Activated CD4-positive, alpha-beta T cell treated with anti-CD3 and anti-CD28 coated beads, Interleukin-2, amount 10 ng/mL, durations not matched to agents 7 days and 5 days (primary cell): ENCODE measurements at regions not wholly inside any gene's neighbourhood (a gene's known extent, or its start where the extent isn't known, plus 50 kb on each side); places are given as distances from the start of the nearest gene placed in this dataset.

Experiments
- CTCF ChIA-PET: fragments of 350-600 bp; sonication (Branson Sonifier 250); formaldehyde crosslinking; loops from one replicate; lab custom pipeline; 2021; ENCODE audit warnings: antibody characterized with exemption; lab: Charles Lee
- POLR2A ChIA-PET: fragments of 350-600 bp; sonication (Branson Sonifier 250); formaldehyde crosslinking; loops from one replicate; lab custom pipeline; 2021; ENCODE audit warnings: antibody characterized with exemption; lab: Charles Lee
- DNase-seq: peaks from one replicate; pipeline ENCODE4 v3.0.0-alpha.2; 2020
- H3K27ac Mint-ChIP-seq: one replicate; pipeline ENCODE4 v1.8.0; 2021; ENCODE audit warnings: mild to moderate bottlenecking, moderate library complexity, mixed read lengths
- H3K27me3 Mint-ChIP-seq: one replicate; pipeline ENCODE4 v1.8.0; 2021; ENCODE audit warnings: mixed read lengths
- H3K36me3 Mint-ChIP-seq: one replicate; pipeline ENCODE4 v1.8.0; 2021; ENCODE audit warnings: low read depth, mixed read lengths
- H3K4me1 Mint-ChIP-seq: one replicate; pipeline ENCODE4 v1.8.0; 2021; ENCODE audit warnings: mixed read lengths
- H3K4me3 Mint-ChIP-seq: one replicate; pipeline ENCODE4 v1.8.0; 2021; ENCODE audit warnings: mild to moderate bottlenecking, moderate library complexity, mixed read lengths
- H3K9me3 Mint-ChIP-seq: one replicate; pipeline ENCODE4 v1.8.0; 2021; ENCODE audit warnings: mixed read lengths

- Mint-ChIP-seq H3K9me3 (no peaks in the 10 kb centered on the region), H3K27ac (no peak overlapping the region), H3K4me1 (no peaks in the 10 kb centered on the region), H3K36me3 (no peaks in the 10 kb centered on the region), H3K27me3 (no peaks in the 10 kb centered on the region), H3K4me3 (no peak overlapping the region)
- CTCF ChIA-PET = no interaction called here
- POLR2A ChIA-PET = no interaction called here
- DNase-seq = no peak
Measured at GRCh38 chr9:38289236-38289865, 103.2 kb upstream of the ALDH1B1 start.

- Mint-ChIP-seq H3K4me3 (no peak overlapping the region), H3K9me3 (no peaks in the 10 kb centered on the region), H3K27me3 (no peaks in the 10 kb centered on the region), H3K27ac (no peak overlapping the region), H3K4me1 (no peaks in the 10 kb centered on the region), H3K36me3 (no peaks in the 10 kb centered on the region)
- POLR2A ChIA-PET = no interaction called here
- no peak for DNase-seq
- CTCF ChIA-PET = interaction anchor here (1.4 kb wide), 1 partner anchor 11 kb away, joined by 4 read pairs; no protein-coding TSS in a partner anchor
Measured at GRCh38 chr9:38288502-38288901, 104.0 kb upstream of the ALDH1B1 start.

- no peaks in the 10 kb centered on the region for H3K27me3 Mint-ChIP-seq
- no peaks in the 10 kb centered on the region for H3K4me1 Mint-ChIP-seq
- H3K9me3 Mint-ChIP-seq = no peaks in the 10 kb centered on the region
- no peak overlapping the region for H3K27ac Mint-ChIP-seq
- H3K4me3 Mint-ChIP-seq = no peak overlapping the region
- ChIA-PET CTCF (interaction anchor here (1.4 kb wide), 1 partner anchor 12 kb away, joined by 4 read pairs; no protein-coding TSS in a partner anchor), POLR2A (no interaction called here)
- no peaks in the 10 kb centered on the region for H3K36me3 Mint-ChIP-seq
- DNase-seq = no peak
Measured at GRCh38 chr9:38287420-38287985, 105.0 kb upstream of the ALDH1B1 start.

GRCh38 chr9:38286766-38287165 lies 105.7 kb upstream of the ALDH1B1 start:
- H3K27ac Mint-ChIP-seq = no peak overlapping the region
- ChIA-PET CTCF (interaction anchor here (1.4 kb wide), 1 partner anchor 13 kb away, joined by 4 read pairs; no protein-coding TSS in a partner anchor), POLR2A (no interaction called here)
- H3K9me3 Mint-ChIP-seq = no peaks in the 10 kb centered on the region
- H3K4me1 Mint-ChIP-seq = no peaks in the 10 kb centered on the region
- no peaks in the 10 kb centered on the region for H3K36me3 Mint-ChIP-seq
- no peaks in the 10 kb centered on the region for H3K27me3 Mint-ChIP-seq
- DNase-seq = no peak
- H3K4me3 Mint-ChIP-seq = no peak overlapping the region

GRCh38 chr9:38286357-38286756 lies 106.1 kb upstream of the ALDH1B1 start:
- Mint-ChIP-seq H3K4me3 (no peak overlapping the region), H3K4me1 (no peaks in the 10 kb centered on the region), H3K27me3 (no peaks in the 10 kb centered on the region), H3K36me3 (no peaks in the 10 kb centered on the region), H3K27ac (no peak overlapping the region), H3K9me3 (no peaks in the 10 kb centered on the region)
- ChIA-PET CTCF (no interaction called here), POLR2A (no interaction called here)
- DNase-seq = no peak

GRCh38 chr9:38285236-38285635 lies 107.3 kb upstream of the ALDH1B1 start:
- no peak overlapping the region for H3K27ac Mint-ChIP-seq
- no peaks in the 10 kb centered on the region for H3K36me3 Mint-ChIP-seq
- H3K27me3 Mint-ChIP-seq = no peaks in the 10 kb centered on the region
- H3K4me1 Mint-ChIP-seq = peaks cover 5% of the 10 kb centered on the region
- H3K9me3 Mint-ChIP-seq = no peaks in the 10 kb centered on the region
- no peak overlapping the region for H3K4me3 Mint-ChIP-seq
- no peak for DNase-seq
- POLR2A ChIA-PET = no interaction called here
- CTCF ChIA-PET = no interaction called here

- Mint-ChIP-seq H3K9me3 (no peaks in the 10 kb centered on the region), H3K4me1 (peaks cover 10% of the 10 kb centered on the region), H3K36me3 (no peaks in the 10 kb centered on the region), H3K27ac (no peak overlapping the region), H3K4me3 (no peak overlapping the region), H3K27me3 (no peaks in the 10 kb centered on the region)
- ChIA-PET CTCF (no interaction called here), POLR2A (no interaction called here)
- no peak for DNase-seq
Measured at GRCh38 chr9:38284588-38285051, 107.9 kb upstream of the ALDH1B1 start.

- DNase-seq = no peak
- ChIA-PET CTCF (no interaction called here), POLR2A (no interaction called here)
- no peaks in the 10 kb centered on the region for H3K36me3 Mint-ChIP-seq
- H3K4me1 Mint-ChIP-seq = peaks cover 15% of the 10 kb centered on the region
- no peak overlapping the region for H3K4me3 Mint-ChIP-seq
- H3K27ac Mint-ChIP-seq = no peak overlapping the region
- H3K9me3 Mint-ChIP-seq = no peaks in the 10 kb centered on the region
- no peaks in the 10 kb centered on the region for H3K27me3 Mint-ChIP-seq
Measured at GRCh38 chr9:38284039-38284575, 108.4 kb upstream of the ALDH1B1 start.

- POLR2A ChIA-PET = no interaction called here
- no peak for DNase-seq
- peaks cover 28% of the 10 kb centered on the region for H3K4me1 Mint-ChIP-seq
- H3K4me3 Mint-ChIP-seq = no peak overlapping the region
- H3K27ac Mint-ChIP-seq = no peak overlapping the region
- no peaks in the 10 kb centered on the region for H3K36me3 Mint-ChIP-seq
- CTCF ChIA-PET = no interaction called here
- no peaks in the 10 kb centered on the region for H3K9me3 Mint-ChIP-seq
- H3K27me3 Mint-ChIP-seq = no peaks in the 10 kb centered on the region
Measured at GRCh38 chr9:38282756-38283155, 109.7 kb upstream of the ALDH1B1 start.

GRCh38 chr9:38281917-38282316 lies 110.6 kb upstream of the ALDH1B1 start:
- ChIA-PET POLR2A (no interaction called here), CTCF (no interaction called here)
- Mint-ChIP-seq H3K4me3 (no peak overlapping the region), H3K27me3 (no peaks in the 10 kb centered on the region), H3K9me3 (no peaks in the 10 kb centered on the region), H3K4me1 (peaks cover 32% of the 10 kb centered on the region), H3K27ac (no peak overlapping the region), H3K36me3 (no peaks in the 10 kb centered on the region)
- DNase-seq = no peak

- Mint-ChIP-seq H3K9me3 (no peaks in the 10 kb centered on the region), H3K4me3 (no peak overlapping the region), H3K27ac (no peak overlapping the region), H3K36me3 (no peaks in the 10 kb centered on the region), H3K27me3 (no peaks in the 10 kb centered on the region), H3K4me1 (peaks cover 32% of the 10 kb centered on the region)
- ChIA-PET POLR2A (no interaction called here), CTCF (no interaction called here)
- no peak for DNase-seq
Measured at GRCh38 chr9:38281196-38281595, 111.3 kb upstream of the ALDH1B1 start.

GRCh38 chr9:38280251-38280800 lies 112.2 kb upstream of the ALDH1B1 start:
- peaks cover 32% of the 10 kb centered on the region for H3K4me1 Mint-ChIP-seq
- no peak for DNase-seq
- H3K27ac Mint-ChIP-seq = no peak overlapping the region
- H3K4me3 Mint-ChIP-seq = no peak overlapping the region
- H3K36me3 Mint-ChIP-seq = no peaks in the 10 kb centered on the region
- ChIA-PET POLR2A (no interaction called here), CTCF (no interaction called here)
- H3K27me3 Mint-ChIP-seq = no peaks in the 10 kb centered on the region
- H3K9me3 Mint-ChIP-seq = no peaks in the 10 kb centered on the region

GRCh38 chr9:38278931-38279679 lies 113.4 kb upstream of the ALDH1B1 start:
- Mint-ChIP-seq H3K4me3 (no peak overlapping the region), H3K9me3 (no peaks in the 10 kb centered on the region), H3K4me1 (peaks cover 32% of the 10 kb centered on the region), H3K27ac (peak overlapping the region; percentile 46), H3K27me3 (no peaks in the 10 kb centered on the region), H3K36me3 (no peaks in the 10 kb centered on the region)
- CTCF ChIA-PET = no interaction called here
- no peak for DNase-seq
- POLR2A ChIA-PET = no interaction called here
